HEK293T (cell line): ENCODE measurements at regions not wholly inside any gene's neighbourhood (a gene's known extent, or its start where the extent isn't known, plus 50 kb on each side); places are given as distances from the start of the nearest gene placed in this dataset.
A peak's percentile ranks its signal among the peaks of the same experiment; 100 is the strongest.

Source experiments
- CTCF ChIA-PET: fragments of 350-600 bp; formaldehyde crosslinking; extraction: SDS; loops from one replicate; lab custom pipeline; 2021; ENCODE audit warnings: antibody characterized with exemption, inconsistent platforms; lab: Yijun Ruan, JAX
- POLR2A ChIA-PET: fragments of 350-600 bp; formaldehyde crosslinking; extraction: SDS; loops from one replicate; lab custom pipeline; 2020; ENCODE audit warnings: antibody characterized with exemption, inconsistent platforms; lab: Yijun Ruan, JAX
- DNase-seq: peaks from one replicate; pipeline ENCODE4 v3.0.0; 2012; ENCODE audit warnings: mixed read lengths; ENCODE audit errors: extremely low spot score
- ARNT ChIP-seq: fragments of 450-650 bp; IDR thresholded peaks from 2 replicates; pipeline ENCODE4 v1.6.1; 2017; ENCODE audit warnings: mild to moderate bottlenecking
- BHLHE40 ChIP-seq: fragments of 450-650 bp; IDR thresholded peaks from 2 replicates; pipeline ENCODE4 v1.6.1; 2016; ENCODE audit warnings: mild to moderate bottlenecking, moderate library complexity, borderline replicate concordance
- CTBP1 ChIP-seq: fragments of 450-650 bp; IDR thresholded peaks from 2 replicates; pipeline ENCODE4 v1.6.1; 2016; ENCODE audit warnings: borderline replicate concordance
- ELF4 ChIP-seq: fragments of 450-650 bp; IDR thresholded peaks from 2 replicates; pipeline ENCODE4 v1.6.1; 2017; ENCODE audit warnings: antibody characterized with exemption
- FOXA1 ChIP-seq: fragments of 450-650 bp; IDR thresholded peaks from 2 replicates; pipeline ENCODE4 v1.6.1; 2016; ENCODE audit warnings: mild to moderate bottlenecking
- FOXK2 ChIP-seq: fragments of 450-650 bp; IDR thresholded peaks from 2 replicates; pipeline ENCODE4 v1.6.1; 2016; ENCODE audit warnings: mild to moderate bottlenecking
- FOXM1 ChIP-seq: fragments of 450-650 bp; IDR thresholded peaks from 2 replicates; pipeline ENCODE4 v1.6.1; 2017; ENCODE audit warnings: mild to moderate bottlenecking, borderline replicate concordance
- HDGF ChIP-seq: fragments of 450-650 bp; IDR thresholded peaks from 2 replicates; pipeline ENCODE4 v1.6.1; 2017; ENCODE audit warnings: antibody characterized with exemption, borderline replicate concordance
- L3MBTL2 ChIP-seq: fragments of 450-650 bp; conservative IDR thresholded peaks from 2 replicates; pipeline ENCODE4 v1.6.1; 2016; ENCODE audit warnings: mild to moderate bottlenecking
- LEF1 ChIP-seq: fragments of 450-650 bp; IDR thresholded peaks from 2 replicates; pipeline ENCODE4 v1.6.1; 2017; ENCODE audit warnings: mild to moderate bottlenecking, borderline replicate concordance
- NFRKB ChIP-seq: fragments of 450-650 bp; IDR thresholded peaks from 2 replicates; pipeline ENCODE4 v1.6.1; 2016; ENCODE audit warnings: mild to moderate bottlenecking, moderate library complexity
- PKNOX1 ChIP-seq: fragments of 450-650 bp; IDR thresholded peaks from 2 replicates; pipeline ENCODE4 v1.6.1; 2016
- SP1 ChIP-seq: fragments of 450-650 bp; IDR thresholded peaks from 2 replicates; pipeline ENCODE4 v1.6.1; 2017
- SUZ12 ChIP-seq: fragments of 450-650 bp; IDR thresholded peaks from 2 replicates; pipeline ENCODE4 v1.6.1; 2016; ENCODE audit warnings: mild to moderate bottlenecking
- TARDBP ChIP-seq: fragments of 450-650 bp; IDR thresholded peaks from 2 replicates; pipeline ENCODE4 v1.6.1; 2016
- ZNF384 ChIP-seq: fragments of 450-650 bp; IDR thresholded peaks from 2 replicates; pipeline ENCODE4 v1.6.1; 2016

GRCh38 chr5:125372694-125373631 lies 626.5 kb upstream of the ZNF608 start:
- DNase-seq, result no peak
- ChIA-PET POLR2A (interaction anchor here (0.9 to 1.4 kb wide), 2 partner anchors 37 to 40 kb away, joined by 3 to 4 read pairs; no protein-coding TSS in a partner anchor), CTCF (interaction anchor here (0.6 kb wide), 1 partner anchor 1027 kb away, joined by 3 read pairs; no protein-coding TSS in a partner anchor)
- TF ChIP-seq ARNT (0 out of 2 replicates have a peak, but pooled peaks have one; percentile 10), SP1 (no peak)

- TF ChIP-seq PKNOX1 (no peak), FOXK2 (no peak), L3MBTL2 (no peak), TARDBP (no peak), LEF1 (no peak), HDGF (no peak), ARNT (no peak), BHLHE40 (no peak), FOXA1 (no peak), SP1 (no peak), NFRKB (no peak)
- CTCF ChIA-PET, result no interaction called here
- DNase-seq, result no peak
- POLR2A ChIA-PET, result interaction anchor here (0.6 kb wide), 1 partner anchor 61 kb away, joined by 3 read pairs; no protein-coding TSS in a partner anchor
Observed at GRCh38 chr5:125375143-125375542, 628.7 kb upstream of the ZNF608 start.

GRCh38 chr5:125376059-125376641 lies 629.7 kb upstream of the ZNF608 start:
- ChIA-PET POLR2A (no interaction called here), CTCF (no interaction called here)
- DNase-seq, result peak; percentile 29
- TF ChIP-seq CTBP1 (peak; percentile 93), ZNF384 (no peak), ARNT (0 out of 2 replicates have a peak, but pooled peaks have one; percentile 20), PKNOX1 (peak; percentile 87)

- TF ChIP-seq NFRKB (no peak), BHLHE40 (no peak), FOXK2 (no peak), ZNF384 (no peak), HDGF (no peak), ARNT (no peak), TARDBP (no peak)
- no peak for DNase-seq
- ChIA-PET POLR2A (no interaction called here), CTCF (no interaction called here)
Observed at GRCh38 chr5:125377141-125377540, 630.7 kb upstream of the ZNF608 start.

GRCh38 chr5:125381290-125381689 lies 634.9 kb upstream of the ZNF608 start:
- TF ChIP-seq ZNF384, result no peak
- no peak for TF ChIP-seq ARNT
- TF ChIP-seq FOXM1, result no peak
- TF ChIP-seq L3MBTL2, result no peak
- no peak for TF ChIP-seq LEF1
- TF ChIP-seq FOXK2, result no peak
- TF ChIP-seq SP1, result no peak
- TF ChIP-seq HDGF, result no peak
- TF ChIP-seq NFRKB, result no peak
- TF ChIP-seq ELF4, result no peak
- no peak for TF ChIP-seq PKNOX1
- TF ChIP-seq TARDBP, result no peak
- no peak for TF ChIP-seq BHLHE40
- no peak for TF ChIP-seq FOXA1
- no peak for TF ChIP-seq SUZ12
- no peak for TF ChIP-seq CTBP1
- DNase-seq, result no peak
- ChIA-PET CTCF (no interaction called here), POLR2A (no interaction called here)

- POLR2A ChIA-PET, result no interaction called here
- no peak for TF ChIP-seq TARDBP
- TF ChIP-seq FOXK2, result no peak
- no peak for TF ChIP-seq FOXA1
- TF ChIP-seq BHLHE40, result no peak
- TF ChIP-seq CTBP1, result no peak
- no peak for TF ChIP-seq PKNOX1
- TF ChIP-seq ZNF384, result no peak
- no peak for TF ChIP-seq ELF4
- no peak for TF ChIP-seq ARNT
- TF ChIP-seq L3MBTL2, result no peak
- TF ChIP-seq LEF1, result no peak
Observed at GRCh38 chr5:125384071-125384470, 637.6 kb upstream of the ZNF608 start.

More at GRCh38 chr5:125384071-125384470, 637.6 kb upstream of the ZNF608 start:
- no peak for DNase-seq
- CTCF ChIA-PET, result no interaction called here
